IPS-15b (cell line): ENCODE measurements at regions not wholly inside any gene's neighbourhood (a gene's known extent, or its start where the extent isn't known, plus 50 kb on each side); places are given as distances from the start of the nearest gene placed in this dataset.

ENCODE experiments used
- H3K27me3 ChIP-seq: one replicate; pipeline ENCODE4 v1.6.1; 2013; ENCODE audit warnings: low read length; ENCODE audit not compliant: control insufficient read depth, insufficient read depth
- H3K36me3 ChIP-seq: one replicate; pipeline ENCODE4 v1.6.1; 2013; ENCODE audit warnings: low read length; ENCODE audit not compliant: control insufficient read depth, insufficient read depth
- H3K4me1 ChIP-seq: one replicate; pipeline ENCODE4 v1.6.1; 2013; ENCODE audit warnings: mild to moderate bottlenecking, low read length; ENCODE audit not compliant: control insufficient read depth, insufficient read depth
- H3K4me3 ChIP-seq: one replicate; pipeline ENCODE4 v1.5.1; 2013; ENCODE audit warnings: low read depth, low read length
- H3K9ac ChIP-seq: one replicate; pipeline ENCODE4 v1.6.1; 2013; ENCODE audit warnings: low read depth, mild to moderate bottlenecking, low read length
- H3K9me3 ChIP-seq: one replicate; pipeline ENCODE4 v1.6.1; 2013; ENCODE audit warnings: mild to moderate bottlenecking, low read length; ENCODE audit not compliant: control insufficient read depth, insufficient read depth

- H3K4me3 ChIP-seq, result no peak overlapping the region
- H3K27me3 ChIP-seq, result no peaks in the 10 kb centered on the region
- H3K9ac ChIP-seq, result no peak overlapping the region
- no peaks in the 10 kb centered on the region for H3K36me3 ChIP-seq
- H3K9me3 ChIP-seq, result no peaks in the 10 kb centered on the region
- H3K4me1 ChIP-seq, result no peaks in the 10 kb centered on the region
Observed at GRCh38 chr2:207321514-207321913, 155.8 kb upstream of the KLF7 start.

GRCh38 chr2:207324001-207324400 lies 158.3 kb upstream of the KLF7 start:
- Histone ChIP-seq H3K27me3 (no peaks in the 10 kb centered on the region), H3K9me3 (no peaks in the 10 kb centered on the region), H3K4me1 (peaks cover 3% of the 10 kb centered on the region), H3K9ac (no peak overlapping the region), H3K36me3 (no peaks in the 10 kb centered on the region), H3K4me3 (no peak overlapping the region)

- Histone ChIP-seq H3K9me3 (no peaks in the 10 kb centered on the region), H3K4me1 (peaks cover 4% of the 10 kb centered on the region), H3K9ac (no peak overlapping the region), H3K4me3 (no peak overlapping the region), H3K27me3 (no peaks in the 10 kb centered on the region), H3K36me3 (no peaks in the 10 kb centered on the region)
Observed at GRCh38 chr2:207327513-207327912, 161.8 kb upstream of the KLF7 start.

- Histone ChIP-seq H3K36me3 (no peaks in the 10 kb centered on the region), H3K4me1 (peaks cover 7% of the 10 kb centered on the region), H3K4me3 (no peak overlapping the region), H3K9me3 (no peaks in the 10 kb centered on the region), H3K27me3 (no peaks in the 10 kb centered on the region), H3K9ac (no peak overlapping the region)
Observed at GRCh38 chr2:207328944-207329386, 163.2 kb upstream of the KLF7 start.

- H3K9ac ChIP-seq, result no peak overlapping the region
- H3K36me3 ChIP-seq, result no peaks in the 10 kb centered on the region
- H3K9me3 ChIP-seq, result no peaks in the 10 kb centered on the region
- H3K4me3 ChIP-seq, result no peak overlapping the region
- H3K4me1 ChIP-seq, result peaks cover 16% of the 10 kb centered on the region
- no peaks in the 10 kb centered on the region for H3K27me3 ChIP-seq
Observed at GRCh38 chr2:207330912-207331311, 165.2 kb upstream of the KLF7 start.

- Histone ChIP-seq H3K4me3 (no peak overlapping the region), H3K36me3 (no peaks in the 10 kb centered on the region), H3K9ac (no peak overlapping the region), H3K9me3 (no peaks in the 10 kb centered on the region), H3K4me1 (peaks cover 16% of the 10 kb centered on the region), H3K27me3 (no peaks in the 10 kb centered on the region)
Observed at GRCh38 chr2:207331674-207332073, 165.9 kb upstream of the KLF7 start.

- H3K4me1 ChIP-seq, result peaks cover 17% of the 10 kb centered on the region
- no peaks in the 10 kb centered on the region for H3K27me3 ChIP-seq
- H3K9me3 ChIP-seq, result no peaks in the 10 kb centered on the region
- H3K9ac ChIP-seq, result no peak overlapping the region
- no peaks in the 10 kb centered on the region for H3K36me3 ChIP-seq
- no peak overlapping the region for H3K4me3 ChIP-seq
Observed at GRCh38 chr2:207332480-207333212, 166.9 kb upstream of the KLF7 start.

GRCh38 chr2:207333599-207334300 lies 168.0 kb upstream of the KLF7 start:
- Histone ChIP-seq H3K27me3 (no peaks in the 10 kb centered on the region), H3K36me3 (no peaks in the 10 kb centered on the region), H3K9ac (no peak overlapping the region), H3K4me3 (no peak overlapping the region), H3K9me3 (no peaks in the 10 kb centered on the region), H3K4me1 (peaks cover 20% of the 10 kb centered on the region)

GRCh38 chr2:207334301-207334623 lies 168.5 kb upstream of the KLF7 start:
- H3K9me3 ChIP-seq, result no peaks in the 10 kb centered on the region
- peaks cover 17% of the 10 kb centered on the region for H3K4me1 ChIP-seq
- H3K9ac ChIP-seq, result no peak overlapping the region
- H3K36me3 ChIP-seq, result no peaks in the 10 kb centered on the region
- no peaks in the 10 kb centered on the region for H3K27me3 ChIP-seq
- H3K4me3 ChIP-seq, result peak overlapping the region; percentile 23

GRCh38 chr2:207334624-207335371 lies 169.1 kb upstream of the KLF7 start:
- H3K9me3 ChIP-seq, result no peaks in the 10 kb centered on the region
- no peaks in the 10 kb centered on the region for H3K36me3 ChIP-seq
- H3K4me1 ChIP-seq, result peaks cover 17% of the 10 kb centered on the region
- peak overlapping the region; percentile 41 for H3K9ac ChIP-seq
- peak overlapping the region; percentile 27 for H3K4me3 ChIP-seq
- H3K27me3 ChIP-seq, result no peaks in the 10 kb centered on the region

- H3K36me3 ChIP-seq, result no peaks in the 10 kb centered on the region
- no peak overlapping the region for H3K4me3 ChIP-seq
- H3K9me3 ChIP-seq, result no peaks in the 10 kb centered on the region
- H3K9ac ChIP-seq, result no peak overlapping the region
- H3K27me3 ChIP-seq, result no peaks in the 10 kb centered on the region
- H3K4me1 ChIP-seq, result peaks cover 17% of the 10 kb centered on the region
Observed at GRCh38 chr2:207337234-207338219, 171.8 kb upstream of the KLF7 start.
